ENCODE measurements at regions not wholly inside any gene's neighbourhood (a gene's known extent, or its start where the extent isn't known, plus 50 kb on each side); places are given as distances from the start of the nearest gene placed in this dataset.
"Not testable (repeated sequence)": the region's sequence is repeated elsewhere in the genome, so short reads cannot be mapped to it uniquely, and the experiment has no call there.

DNA sequence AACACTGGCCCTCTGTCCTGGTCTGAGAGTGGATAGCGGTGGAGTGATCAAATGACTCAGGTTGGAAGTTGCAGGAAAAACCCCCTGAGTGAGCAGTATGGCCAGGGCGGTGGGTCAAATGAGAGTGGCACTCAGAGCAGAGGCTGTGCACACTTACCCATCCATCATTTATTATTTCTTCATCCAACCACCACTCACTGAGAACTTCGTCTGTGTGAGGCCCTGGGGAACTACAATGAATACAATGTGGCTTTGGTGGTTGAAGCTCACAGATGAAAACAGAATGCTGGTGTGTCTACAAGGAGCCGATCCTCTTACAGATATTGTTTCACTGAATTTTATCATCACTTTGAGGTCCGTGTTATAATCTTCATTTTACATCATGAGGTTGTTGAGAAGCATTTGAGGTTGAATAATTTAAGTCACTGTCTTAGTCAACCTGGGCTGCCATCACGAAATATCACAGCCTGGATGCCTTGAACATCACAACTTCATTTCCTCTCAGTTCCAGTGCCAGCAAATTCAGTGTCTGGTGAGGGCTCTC lies 73.4 kb upstream of the ID2 start:
- no peaks in the 10 kb centered on the region for H3K9me3 ChIP-seq (replicated peaks in 1 of 3)
- intact Hi-C loops (cut with DNase I) = no loop called here
- no peak overlapping the region for H3K4me3 ChIP-seq
- H3K27ac ChIP-seq = no peak overlapping the region
- no peaks in the 10 kb centered on the region for H3K36me3 ChIP-seq (replicated peaks in 1 of 2)
- H3K4me1 ChIP-seq (replicated peaks in 1 of 2) = no peaks in the 10 kb centered on the region
- no peak for TF ChIP-seq POLR2A (IDR thresholded peaks at IDR 0.05)
- TF ChIP-seq, protein P1, sequence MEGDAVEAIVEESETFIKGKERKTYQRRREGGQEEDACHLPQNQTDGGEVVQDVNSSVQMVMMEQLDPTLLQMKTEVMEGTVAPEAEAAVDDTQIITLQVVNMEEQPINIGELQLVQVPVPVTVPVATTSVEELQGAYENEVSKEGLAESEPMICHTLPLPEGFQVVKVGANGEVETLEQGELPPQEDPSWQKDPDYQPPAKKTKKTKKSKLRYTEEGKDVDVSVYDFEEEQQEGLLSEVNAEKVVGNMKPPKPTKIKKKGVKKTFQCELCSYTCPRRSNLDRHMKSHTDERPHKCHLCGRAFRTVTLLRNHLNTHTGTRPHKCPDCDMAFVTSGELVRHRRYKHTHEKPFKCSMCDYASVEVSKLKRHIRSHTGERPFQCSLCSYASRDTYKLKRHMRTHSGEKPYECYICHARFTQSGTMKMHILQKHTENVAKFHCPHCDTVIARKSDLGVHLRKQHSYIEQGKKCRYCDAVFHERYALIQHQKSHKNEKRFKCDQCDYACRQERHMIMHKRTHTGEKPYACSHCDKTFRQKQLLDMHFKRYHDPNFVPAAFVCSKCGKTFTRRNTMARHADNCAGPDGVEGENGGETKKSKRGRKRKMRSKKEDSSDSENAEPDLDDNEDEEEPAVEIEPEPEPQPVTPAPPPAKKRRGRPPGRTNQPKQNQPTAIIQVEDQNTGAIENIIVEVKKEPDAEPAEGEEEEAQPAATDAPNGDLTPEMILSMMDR (IDR thresholded peaks at IDR 0.05) = no peak
- no peaks in the 10 kb centered on the region for H3K27me3 ChIP-seq
- no peak for DNase-seq
- 86 to 92% (median 91%) methylated on average over 6 of the region's 6 CpGs for WGBS, 4 donors

DNA sequence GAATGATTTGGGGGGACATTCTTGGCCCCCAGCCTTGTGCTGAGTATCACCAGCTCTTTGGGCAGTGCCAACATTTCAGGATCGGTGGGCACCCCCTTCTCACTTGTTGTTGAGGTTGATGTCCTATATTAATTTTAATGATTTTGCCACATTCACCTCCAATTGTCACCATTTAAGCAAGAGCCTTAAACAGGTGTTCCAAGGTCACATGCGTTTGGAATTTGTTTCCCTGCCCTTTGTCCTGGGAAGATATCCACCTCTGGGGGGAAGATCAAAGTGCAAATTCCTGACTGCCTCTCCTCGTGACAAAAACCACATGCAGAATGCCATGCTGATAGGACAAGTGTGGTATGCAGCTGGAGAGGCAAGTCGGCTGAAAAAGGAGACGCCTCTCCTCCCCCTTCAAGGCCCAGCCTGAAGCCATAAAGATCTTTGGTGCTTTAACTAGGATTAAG lies 72.5 kb upstream of the ID2 start:
- DNase-seq = no peak
- TF ChIP-seq, protein P1 (IDR thresholded peaks at IDR 0.05) = no peak
- no peak for TF ChIP-seq POLR2A (IDR thresholded peaks at IDR 0.05)
- H3K36me3 ChIP-seq (replicated peaks in 1 of 2) = no peaks in the 10 kb centered on the region

DNA sequence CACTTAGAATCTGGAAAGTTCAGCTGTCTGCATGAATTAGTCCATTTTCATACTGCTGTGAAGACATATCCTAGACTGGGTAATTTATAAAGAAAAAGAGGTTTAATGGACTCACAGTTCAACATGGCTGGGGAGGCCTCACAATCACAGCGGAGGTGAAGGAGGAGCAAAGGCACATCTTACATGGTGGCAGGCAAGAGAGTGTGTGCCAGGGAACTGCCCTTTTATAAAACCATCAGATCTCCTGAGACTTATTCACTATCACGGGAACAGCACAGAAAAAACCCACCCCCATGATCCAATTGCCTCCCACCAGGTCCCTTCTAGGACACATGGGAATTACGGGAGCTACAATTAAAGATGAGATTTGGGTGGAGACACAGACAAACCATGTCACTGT lies 71.1 kb upstream of the ID2 start:
- not testable (repeated sequence) for H3K4me3 ChIP-seq

More for the DNA sequence above, 72.5 kb upstream of the ID2 start:
- intact Hi-C loops (cut with DNase I) = no loop called here
- Histone ChIP-seq H3K4me1 (replicated peaks in 1 of 2) (no peaks in the 10 kb centered on the region), H3K4me3 (no peak overlapping the region), H3K27me3 (no peaks in the 10 kb centered on the region), H3K9me3 (replicated peaks in 1 of 3) (no peaks in the 10 kb centered on the region), H3K27ac (no peak overlapping the region)
- whole genome bisulfite sequencing, 4 donors = 79 to 83% (median 80%) methylated on average over 5 of the region's 5 CpGs

DNA sequence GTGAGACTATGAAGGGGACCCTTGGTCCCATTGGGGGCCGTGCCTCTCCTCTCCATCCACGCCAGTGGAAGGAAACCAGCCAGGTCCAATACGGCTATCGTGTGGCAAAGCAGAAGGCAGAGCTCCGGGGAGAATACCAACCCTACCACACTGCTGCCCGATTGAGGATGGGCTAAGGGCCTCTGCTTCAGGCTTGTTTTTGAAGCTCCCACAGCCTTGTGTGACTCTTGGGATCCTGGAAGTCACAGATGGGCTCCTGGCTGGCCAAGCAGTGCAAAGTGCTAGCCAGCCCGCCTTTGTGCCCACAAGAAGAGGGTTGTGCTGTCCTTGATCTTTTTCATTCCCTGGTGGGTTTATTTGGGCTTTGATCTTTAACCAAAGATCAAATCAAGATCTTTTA lies 70.6 kb upstream of the ID2 start:
- H3K27ac ChIP-seq = no peak overlapping the region
- H3K27me3 ChIP-seq = no peaks in the 10 kb centered on the region
- TF ChIP-seq, protein P1 (IDR thresholded peaks at IDR 0.05) = no peak
- no peak for TF ChIP-seq POLR2A (IDR thresholded peaks at IDR 0.05)
- intact Hi-C loops (cut with DNase I) = no loop called here
- H3K9me3 ChIP-seq (replicated peaks in 1 of 3) = no peaks in the 10 kb centered on the region
- no peaks in the 10 kb centered on the region for H3K4me1 ChIP-seq (replicated peaks in 1 of 2)
- no peaks in the 10 kb centered on the region for H3K36me3 ChIP-seq (replicated peaks in 1 of 2)
- 87 to 99% (median 93%) methylated on average over 6 to 7 of the region's 7 CpGs for WGBS, 4 donors
- H3K4me3 ChIP-seq = no peak overlapping the region
- no peak for DNase-seq

More for the DNA sequence above, 71.1 kb upstream of the ID2 start:
- H3K4me1 ChIP-seq (replicated peaks in 1 of 2); DNase-seq; intact Hi-C loops (cut with DNase I); H3K9me3 ChIP-seq (replicated peaks in 1 of 3); H3K27me3 ChIP-seq; H3K27ac ChIP-seq; H3K36me3 ChIP-seq (replicated peaks in 1 of 2): not testable (repeated sequence)
- 64 to 91% (median 85%) methylated on average over 3 of the region's 3 CpGs for WGBS, 4 donors

DNA sequence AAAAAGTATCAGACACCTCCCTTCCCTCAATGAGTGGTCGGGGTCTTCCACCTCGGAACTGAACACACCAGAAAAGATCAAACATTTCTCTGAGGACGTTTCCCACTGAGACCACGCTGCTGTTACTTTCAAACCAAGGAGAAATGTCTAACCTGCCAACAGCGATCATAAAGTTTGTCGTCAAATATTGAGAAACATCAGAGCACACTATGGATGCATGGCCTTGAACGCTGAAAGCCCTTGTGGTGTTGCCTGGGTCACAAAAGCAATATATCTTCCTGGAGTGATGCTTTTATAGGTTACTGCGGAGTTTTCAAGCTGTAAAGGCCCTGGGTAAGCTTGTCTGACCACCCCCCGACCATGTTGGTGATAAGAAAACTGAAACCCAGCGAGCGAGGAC lies 70.2 kb upstream of the ID2 start:
- Histone ChIP-seq H3K36me3 (replicated peaks in 1 of 2) (no peaks in the 10 kb centered on the region), H3K4me1 (replicated peaks in 1 of 2) (no peaks in the 10 kb centered on the region), H3K27ac (no peak overlapping the region), H3K27me3 (no peaks in the 10 kb centered on the region), H3K9me3 (replicated peaks in 1 of 3) (no peaks in the 10 kb centered on the region), H3K4me3 (no peak overlapping the region)
- intact Hi-C loops (cut with DNase I) = no loop called here
- TF ChIP-seq, protein P1 (IDR thresholded peaks at IDR 0.05) = no peak
- TF ChIP-seq POLR2A (IDR thresholded peaks at IDR 0.05) = no peak
- DNase-seq = no peak
- WGBS, 4 donors = 78 to 81% (median 80%) methylated on average over 10 to 11 of the region's 11 CpGs

Measured in adrenal gland (tissue), 9 donors.